SU-DHL-6 (cell line): ENCODE measurements at regions not wholly inside any gene's neighbourhood (a gene's known extent, or its start where the extent isn't known, plus 50 kb on each side); places are given as distances from the start of the nearest gene placed in this dataset.

Experiments used
- H2AFZ ChIP-seq: fragments of 200-600 bp; sonication (generic); 2 replicates; pipeline ENCODE4 v1.6.1; 2014; ENCODE audit warnings: low read depth, mild to moderate bottlenecking, moderate library complexity, mixed read lengths, antibody characterized with exemption, low read length; ENCODE audit not compliant: severe bottlenecking
- H3F3A ChIP-seq: fragments of 200-600 bp; shearing (Covaris generic); 2 replicates; pipeline ENCODE4 v1.6.0; 2016; ENCODE audit warnings: antibody characterized with exemption, mild to moderate bottlenecking; ENCODE audit not compliant: insufficient read depth
- H3K27ac ChIP-seq: fragments of 200-600 bp; sonication (generic); 2 replicates; pipeline ENCODE4 v1.5.1; 2016; ENCODE audit warnings: low read depth, mild to moderate bottlenecking, low read length, moderate library complexity, mixed read lengths
- H3K27me3 ChIP-seq: fragments of 200-600 bp; sonication (generic), shearing (Covaris generic); 2 replicates; pipeline ENCODE4 v1.6.0; 2014; ENCODE audit warnings: mild to moderate bottlenecking, low read length
- H3K36me3 ChIP-seq: fragments of 200-600 bp; sonication (generic); 2 replicates; pipeline ENCODE4 v1.6.1; 2014; ENCODE audit warnings: mild to moderate bottlenecking, low read length, mixed read lengths
- H3K4me2 ChIP-seq: fragments of 300-600, 200-600 bp; shearing (Covaris generic), sonication (generic); 2 replicates; pipeline ENCODE4 v1.6.0; 2014; ENCODE audit warnings: low read length, low read depth, mild to moderate bottlenecking; ENCODE audit not compliant: poor library complexity, severe bottlenecking
- H3K4me3 ChIP-seq: fragments of 200-600 bp; sonication (generic); 2 replicates; pipeline ENCODE4 v1.5.1; 2014; ENCODE audit warnings: antibody characterized with exemption, low read length, mild to moderate bottlenecking, mixed read lengths; ENCODE audit not compliant: insufficient read depth, poor library complexity, severe bottlenecking
- H3K79me2 ChIP-seq: fragments of 200-600 bp; sonication (generic); 2 replicates; pipeline ENCODE4 v1.6.1; 2014; ENCODE audit warnings: mild to moderate bottlenecking, low read length, moderate library complexity; ENCODE audit not compliant: insufficient read depth
- H3K9ac ChIP-seq: fragments of 200-600 bp; sonication (generic); 2 replicates; pipeline ENCODE4 v1.7.0; 2014; ENCODE audit warnings: mild to moderate bottlenecking, low read length
- H3K9me2 ChIP-seq: fragments of 200-600 bp; sonication (generic); replicated peaks from 2 replicates; pipeline ENCODE4 v1.6.1; 2014; ENCODE audit warnings: low read length; ENCODE audit not compliant: insufficient read depth
- H3K9me3 ChIP-seq: fragments of 200-600 bp; sonication (generic); 2 replicates; pipeline ENCODE4 v1.6.1; 2014; ENCODE audit warnings: low read length, mixed read lengths; ENCODE audit not compliant: insufficient read depth
- H4K20me1 ChIP-seq: fragments of 200-600 bp; sonication (generic); 2 replicates; pipeline ENCODE4 v1.6.1; 2014; ENCODE audit warnings: low read depth, mild to moderate bottlenecking, antibody characterized with exemption, low read length, moderate library complexity, mixed read lengths
- EZH2phosphoT487 ChIP-seq: fragments of 200-600 bp; sonication (generic), shearing (Covaris generic); conservative IDR thresholded peaks from 2 replicates; pipeline ENCODE4 v1.6.1; 2018; ENCODE audit warnings: mild to moderate bottlenecking, antibody characterized with exemption, low read length, moderate library complexity, mixed read lengths
- TF ChIP-seq, protein P1 (sequence below): fragments of 200-600 bp; sonication (generic); IDR thresholded peaks from one replicate; pipeline ENCODE4 v1.5.1; 2017; ENCODE audit warnings: antibody characterized with exemption, mild to moderate bottlenecking, low read length, moderate library complexity; ENCODE audit not compliant: insufficient read depth, poor library complexity, severe bottlenecking

DNA sequence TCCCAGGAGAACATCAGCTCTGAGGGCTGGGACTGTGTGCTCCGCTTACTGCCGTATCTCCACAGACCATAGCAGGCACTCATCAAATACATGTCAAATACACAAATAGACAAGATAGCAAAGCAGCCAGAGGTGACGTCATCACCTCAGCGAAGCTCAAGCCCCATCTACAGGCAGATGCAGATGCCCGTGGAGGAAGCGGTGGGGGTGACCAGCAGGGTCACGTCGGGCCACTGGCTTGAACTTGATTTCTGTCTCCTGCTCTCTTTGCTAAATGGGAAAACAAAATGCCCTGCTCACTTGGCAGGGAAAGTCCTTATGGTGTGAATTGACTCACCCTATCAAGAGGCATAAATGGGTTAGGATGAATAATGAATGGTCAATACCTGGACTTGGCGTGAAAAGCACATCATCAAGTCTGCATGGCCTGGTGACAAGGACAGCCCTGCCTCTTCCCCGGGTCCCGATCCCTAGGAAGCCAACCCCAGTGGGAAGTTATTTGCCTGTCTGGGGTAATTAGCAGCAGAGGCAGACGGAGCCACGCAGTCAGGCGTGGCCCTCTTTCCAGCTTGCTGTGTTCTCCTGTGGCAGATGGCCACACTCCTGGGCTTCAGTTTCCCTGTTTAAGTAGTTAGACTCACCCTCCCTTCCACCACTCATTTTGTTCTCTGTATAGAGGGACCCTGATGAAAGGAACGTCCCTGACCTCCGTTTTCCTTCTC is 536.0 kb downstream of the NPHP4 start:
- Histone ChIP-seq H3K4me2 (no peak overlapping the region), H3F3A (no peaks in the 10 kb centered on the region), H3K36me3 (no peaks in the 10 kb centered on the region), H3K27ac (no peak overlapping the region), H3K9me3 (no peaks in the 10 kb centered on the region), H3K79me2 (no peaks in the 10 kb centered on the region), H3K9ac (no peak overlapping the region), H2AFZ (no peak overlapping the region), H3K4me3 (no peak overlapping the region), H3K9me2 (no peaks in the 10 kb centered on the region), H3K27me3 (no peaks in the 10 kb centered on the region), H4K20me1 (no peaks in the 10 kb centered on the region)
- TF ChIP-seq, protein P1, sequence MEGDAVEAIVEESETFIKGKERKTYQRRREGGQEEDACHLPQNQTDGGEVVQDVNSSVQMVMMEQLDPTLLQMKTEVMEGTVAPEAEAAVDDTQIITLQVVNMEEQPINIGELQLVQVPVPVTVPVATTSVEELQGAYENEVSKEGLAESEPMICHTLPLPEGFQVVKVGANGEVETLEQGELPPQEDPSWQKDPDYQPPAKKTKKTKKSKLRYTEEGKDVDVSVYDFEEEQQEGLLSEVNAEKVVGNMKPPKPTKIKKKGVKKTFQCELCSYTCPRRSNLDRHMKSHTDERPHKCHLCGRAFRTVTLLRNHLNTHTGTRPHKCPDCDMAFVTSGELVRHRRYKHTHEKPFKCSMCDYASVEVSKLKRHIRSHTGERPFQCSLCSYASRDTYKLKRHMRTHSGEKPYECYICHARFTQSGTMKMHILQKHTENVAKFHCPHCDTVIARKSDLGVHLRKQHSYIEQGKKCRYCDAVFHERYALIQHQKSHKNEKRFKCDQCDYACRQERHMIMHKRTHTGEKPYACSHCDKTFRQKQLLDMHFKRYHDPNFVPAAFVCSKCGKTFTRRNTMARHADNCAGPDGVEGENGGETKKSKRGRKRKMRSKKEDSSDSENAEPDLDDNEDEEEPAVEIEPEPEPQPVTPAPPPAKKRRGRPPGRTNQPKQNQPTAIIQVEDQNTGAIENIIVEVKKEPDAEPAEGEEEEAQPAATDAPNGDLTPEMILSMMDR, result no peak
- no peak for TF ChIP-seq EZH2phosphoT487

DNA sequence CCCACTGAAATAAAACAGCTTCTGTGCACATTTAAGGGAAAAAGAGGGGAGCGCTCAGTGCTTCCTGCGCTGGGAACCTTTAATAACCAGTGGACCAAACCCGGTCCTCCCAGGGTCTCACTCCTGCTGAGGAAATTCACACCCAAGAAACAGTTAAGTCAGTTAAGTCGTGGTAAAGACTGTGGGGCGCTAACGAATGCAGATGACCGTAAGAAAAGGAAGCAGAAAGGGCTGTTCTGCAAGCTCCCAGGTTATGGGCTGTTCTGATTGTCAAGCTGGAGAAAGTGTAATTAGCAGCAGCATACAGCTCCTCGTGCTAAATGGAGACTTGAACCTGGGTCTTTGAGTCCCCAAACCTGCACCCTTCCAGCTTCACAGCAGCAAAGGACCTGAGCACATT is 536.6 kb downstream of the NPHP4 start:
- Histone ChIP-seq H3K79me2 (no peaks in the 10 kb centered on the region), H3K27me3 (no peaks in the 10 kb centered on the region), H2AFZ (no peak overlapping the region), H4K20me1 (no peaks in the 10 kb centered on the region), H3K36me3 (no peaks in the 10 kb centered on the region), H3K9me2 (no peaks in the 10 kb centered on the region), H3K4me3 (no peak overlapping the region), H3K9ac (no peak overlapping the region), H3K9me3 (no peaks in the 10 kb centered on the region), H3F3A (no peaks in the 10 kb centered on the region), H3K27ac (no peak overlapping the region), H3K4me2 (no peak overlapping the region)
- no peak for TF ChIP-seq EZH2phosphoT487
- TF ChIP-seq, protein P1, result no peak

DNA sequence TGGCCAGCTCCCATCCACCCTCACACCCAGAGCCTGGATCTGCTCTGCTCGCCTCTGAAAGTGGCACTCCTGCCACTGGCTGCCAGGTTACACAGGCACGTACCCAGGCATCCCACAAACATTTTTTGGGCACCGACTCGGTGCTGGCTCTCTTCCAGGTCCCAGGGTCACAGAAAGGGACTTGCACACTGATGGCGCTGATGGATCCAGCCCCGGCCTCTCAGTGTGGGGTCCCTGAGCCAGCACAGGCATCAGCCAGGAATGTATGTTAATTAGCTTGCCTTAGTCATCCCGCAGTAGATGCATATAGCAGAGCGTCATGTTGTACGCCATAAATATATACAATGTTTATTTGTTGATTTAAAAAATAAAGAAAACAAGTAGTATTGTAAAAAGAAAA is 537.2 kb downstream of the NPHP4 start:
- H3K79me2 ChIP-seq, result no peaks in the 10 kb centered on the region
- H3K4me2 ChIP-seq, result no peak overlapping the region
- H3K4me3 ChIP-seq, result no peak overlapping the region
- H3K9me3 ChIP-seq, result no peaks in the 10 kb centered on the region
- no peaks in the 10 kb centered on the region for H3K9me2 ChIP-seq
- no peaks in the 10 kb centered on the region for H4K20me1 ChIP-seq
- H3K27ac ChIP-seq, result no peak overlapping the region
- H3K36me3 ChIP-seq, result no peaks in the 10 kb centered on the region
- TF ChIP-seq, protein P1, result no peak
- no peak for TF ChIP-seq EZH2phosphoT487
- no peaks in the 10 kb centered on the region for H3K27me3 ChIP-seq
- no peak overlapping the region for H3K9ac ChIP-seq
- H3F3A ChIP-seq, result no peaks in the 10 kb centered on the region
- no peak overlapping the region for H2AFZ ChIP-seq
